CD8-positive, alpha-beta memory T cell (primary cell): ENCODE measurements at regions not wholly inside any gene's neighbourhood (a gene's known extent, or its start where the extent isn't known, plus 50 kb on each side); places are given as distances from the start of the nearest gene placed in this dataset.

Experiments used
- CTCF ChIA-PET: fragments of 350-600 bp; sonication (Branson Sonifier 250); formaldehyde crosslinking; loops from one replicate; lab custom pipeline; 2021; ENCODE audit warnings: antibody characterized with exemption; lab: Charles Lee
- POLR2A ChIA-PET: fragments of 350-600 bp; sonication (Branson Sonifier 250); formaldehyde crosslinking; loops from one replicate; lab custom pipeline; 2021; ENCODE audit warnings: antibody characterized with exemption; lab: Charles Lee
- DNase-seq, 5 donors: peaks; one replicate each; pipeline versions ENCODE4 v3.0.0 to v3.0.0-alpha.2; 2020 to 2022; ENCODE audit warnings: mixed read lengths in 1 of 5
- H3K27ac ChIP-seq: one replicate; pipeline ENCODE4 v1.7.0; 2013; ENCODE audit warnings: low read depth, mild to moderate bottlenecking, low read length, moderate library complexity
- H3K27me3 ChIP-seq: 2 replicates; pipeline ENCODE4 v1.7.0; 2013; ENCODE audit warnings: low read length, mild to moderate bottlenecking; ENCODE audit not compliant: insufficient read depth, poor library complexity, severe bottlenecking
- H3K36me3 ChIP-seq: 2 replicates; pipeline ENCODE4 v1.7.0; 2013; ENCODE audit warnings: mild to moderate bottlenecking, low read length, moderate library complexity; ENCODE audit not compliant: insufficient read depth
- H3K4me1 ChIP-seq: 2 replicates; pipeline ENCODE4 v1.7.0; 2013; ENCODE audit warnings: mild to moderate bottlenecking, low read length, moderate library complexity; ENCODE audit not compliant: insufficient read depth
- H3K4me3 ChIP-seq: 2 replicates; pipeline ENCODE4 v1.7.0; 2013; ENCODE audit warnings: mild to moderate bottlenecking, low read length
- H3K9me3 ChIP-seq: 2 replicates; pipeline ENCODE4 v1.7.0; 2013; ENCODE audit warnings: mild to moderate bottlenecking, low read length
- H3K27ac Mint-ChIP-seq, 8 donors: one replicate each; pipeline ENCODE4 v1.8.0; 2020 to 2021; ENCODE audit warnings: mixed read lengths in 8 of 8, mild to moderate bottlenecking in 6 of 8, inconsistent platforms in 3 of 8, moderate library complexity in 3 of 8
- H3K27me3 Mint-ChIP-seq, 2 donors: one replicate each; pipeline ENCODE4 v1.8.0; 2020 to 2021; ENCODE audit warnings: mixed read lengths in 2 of 2, mild to moderate bottlenecking in 1 of 2, moderate library complexity in 1 of 2
- H3K36me3 Mint-ChIP-seq, 3 donors: one replicate each; pipeline ENCODE4 v1.8.0; 2020 to 2021; ENCODE audit warnings: mixed read lengths in 3 of 3, inconsistent platforms in 1 of 3, mild to moderate bottlenecking in 1 of 3
- H3K4me1 Mint-ChIP-seq, 3 donors: one replicate each; pipeline ENCODE4 v1.8.0; 2020 to 2021; ENCODE audit warnings: mixed read lengths in 3 of 3, inconsistent platforms in 1 of 3, mild to moderate bottlenecking in 1 of 3
- H3K4me3 Mint-ChIP-seq, 7 donors: one replicate each; pipeline ENCODE4 v1.8.0; 2020 to 2021; ENCODE audit warnings: mixed read lengths in 7 of 7, mild to moderate bottlenecking in 6 of 7, moderate library complexity in 4 of 7, inconsistent platforms in 2 of 7
- H3K9me3 Mint-ChIP-seq, 5 donors: one replicate each; pipeline ENCODE4 v1.8.0; 2020 to 2022; ENCODE audit warnings: mixed read lengths in 5 of 5, mild to moderate bottlenecking in 3 of 5, moderate library complexity in 2 of 5, inconsistent platforms in 1 of 5

- Histone ChIP-seq H3K4me1 (peaks cover 28% of the 10 kb centered on the region), H3K27ac (no peak overlapping the region), H3K36me3 (no peaks in the 10 kb centered on the region), H3K4me3 (no peak overlapping the region), H3K27me3 (peaks cover 4% of the 10 kb centered on the region), H3K9me3 (no peaks in the 10 kb centered on the region)
- Mint-ChIP-seq H3K4me3 (peak overlapping the region in 1 of 7 donors; percentile 62), H3K4me1 (peaks cover 49 to 52% (median 52%) of the 10 kb centered on the region in 3 donors), H3K27ac (no peak overlapping the region), H3K27me3 (peaks cover 16 to 67% of the 10 kb centered on the region in 2 donors), H3K9me3 (no peaks in the 10 kb centered on the region), H3K36me3 (no peaks in the 10 kb centered on the region)
- POLR2A ChIA-PET, result no interaction called here
- no peak for DNase-seq
- CTCF ChIA-PET, result no interaction called here
These were observed 170.0 kb upstream of the ALKAL2 start for GRCh38 chr2:457792-458424.

DNA sequence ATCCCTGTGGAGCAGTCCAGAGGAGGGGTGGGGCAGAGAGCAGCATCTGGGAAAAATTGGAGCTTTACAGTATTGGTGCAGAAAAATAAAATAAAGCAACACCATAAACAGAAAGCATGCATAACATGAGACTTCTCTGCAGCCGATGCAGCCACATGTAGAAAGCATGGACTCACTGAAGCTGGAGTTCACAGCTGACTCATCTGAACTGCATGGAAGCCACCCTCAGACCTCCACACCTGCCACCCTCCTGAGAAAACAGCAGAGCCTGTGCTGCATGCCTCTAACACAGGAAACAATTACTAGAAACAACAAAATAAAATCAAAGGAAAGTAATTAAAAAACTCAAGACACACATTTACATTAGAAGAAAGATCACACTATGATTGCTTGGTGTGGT, 169.4 kb upstream of the ALKAL2 start:
- Mint-ChIP-seq H3K4me1 (peaks cover 46 to 50% (median 49%) of the 10 kb centered on the region in 3 donors), H3K36me3 (no peaks in the 10 kb centered on the region)
- POLR2A ChIA-PET, result no interaction called here

DNA sequence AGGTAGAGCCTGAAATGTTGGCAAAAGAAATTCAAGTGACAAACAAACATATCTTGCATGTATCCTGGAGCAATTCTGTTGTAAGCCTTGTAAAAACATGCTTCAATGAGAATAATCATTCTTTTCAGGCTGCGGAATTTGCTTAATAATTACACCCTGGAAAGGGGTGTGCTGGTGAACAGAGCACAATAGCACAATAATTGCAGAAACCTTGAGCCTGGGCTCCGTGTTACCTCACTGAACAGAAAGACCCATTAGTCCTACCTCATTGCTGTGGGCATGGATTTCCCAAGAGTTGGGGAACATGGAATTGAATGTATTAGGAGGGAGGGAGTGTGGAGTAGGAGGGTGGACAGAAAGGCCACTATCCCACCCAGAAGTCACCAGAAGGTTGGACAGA, 168.0 kb upstream of the ALKAL2 start:
- no peak for DNase-seq
- no peaks in the 10 kb centered on the region for H3K36me3 ChIP-seq
- Mint-ChIP-seq H3K9me3 (no peaks in the 10 kb centered on the region), H3K36me3 (no peaks in the 10 kb centered on the region), H3K4me3 (no peak overlapping the region), H3K27me3 (peaks cover 12 to 58% of the 10 kb centered on the region in 2 donors), H3K27ac (no peak overlapping the region), H3K4me1 (peaks cover 34 to 40% (median 38%) of the 10 kb centered on the region in 3 donors)
- no peaks in the 10 kb centered on the region for H3K9me3 ChIP-seq
- H3K4me1 ChIP-seq, result peaks cover 19% of the 10 kb centered on the region
- H3K27me3 ChIP-seq, result no peaks in the 10 kb centered on the region
- H3K4me3 ChIP-seq, result no peak overlapping the region
- ChIA-PET CTCF (no interaction called here), POLR2A (no interaction called here)
- no peak overlapping the region for H3K27ac ChIP-seq

More for the DNA sequence above, 169.4 kb upstream of the ALKAL2 start:
- H3K27ac Mint-ChIP-seq, result peak overlapping the region in 2 of 8 donors; percentile 29 to 67
- no peak overlapping the region for H3K27ac ChIP-seq
- peaks cover 11 to 63% of the 10 kb centered on the region in 2 donors for H3K27me3 Mint-ChIP-seq
- H3K36me3 ChIP-seq, result no peaks in the 10 kb centered on the region
- peaks cover 28% of the 10 kb centered on the region for H3K4me1 ChIP-seq
- DNase-seq, result peak in 1 of 5 donors; percentile 39
- H3K9me3 ChIP-seq, result no peaks in the 10 kb centered on the region
- H3K4me3 Mint-ChIP-seq, result no peak overlapping the region
- H3K9me3 Mint-ChIP-seq, result no peaks in the 10 kb centered on the region
- H3K27me3 ChIP-seq, result peaks cover 4% of the 10 kb centered on the region
- H3K4me3 ChIP-seq, result no peak overlapping the region
- CTCF ChIA-PET, result no interaction called here

DNA sequence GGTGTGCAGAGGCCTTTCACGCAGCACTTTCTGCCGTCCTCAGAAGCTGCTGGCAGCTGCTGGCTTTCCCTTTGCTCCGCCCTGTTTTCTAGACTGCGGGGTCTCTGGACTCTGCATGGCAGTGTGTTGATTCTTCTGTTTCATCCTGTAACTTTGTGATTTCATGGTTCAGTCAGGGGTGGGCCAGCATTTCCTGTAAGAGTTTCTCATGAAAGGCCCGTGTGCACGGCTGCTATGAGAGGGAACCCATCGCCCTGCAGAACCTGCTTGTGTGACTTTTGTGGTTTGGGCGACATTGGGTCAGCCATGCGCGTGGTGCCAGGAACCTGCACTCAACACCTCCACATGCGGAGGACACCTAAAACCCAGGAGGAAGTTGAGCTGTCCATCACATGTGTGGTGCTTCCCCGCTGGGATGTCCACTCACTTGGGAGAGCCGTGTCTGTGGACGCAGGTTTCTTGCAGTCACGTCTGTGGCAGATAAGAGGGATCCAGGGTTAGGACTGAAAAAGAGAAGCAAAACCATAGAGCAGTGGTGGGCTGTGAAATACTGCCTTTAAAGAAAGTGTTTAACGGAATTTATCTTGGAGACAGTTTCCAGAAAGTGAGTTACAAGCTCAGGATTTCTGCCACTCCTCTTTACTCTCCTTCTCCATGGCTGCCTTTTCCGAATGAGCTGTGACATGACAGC, 167.3 kb upstream of the ALKAL2 start:
- CTCF ChIA-PET, result interaction anchor here (1.4 kb wide), 1 partner anchor 182 kb away, joined by 4 read pairs; no protein-coding TSS in a partner anchor
- H3K4me3 ChIP-seq, result no peak overlapping the region

DNA sequence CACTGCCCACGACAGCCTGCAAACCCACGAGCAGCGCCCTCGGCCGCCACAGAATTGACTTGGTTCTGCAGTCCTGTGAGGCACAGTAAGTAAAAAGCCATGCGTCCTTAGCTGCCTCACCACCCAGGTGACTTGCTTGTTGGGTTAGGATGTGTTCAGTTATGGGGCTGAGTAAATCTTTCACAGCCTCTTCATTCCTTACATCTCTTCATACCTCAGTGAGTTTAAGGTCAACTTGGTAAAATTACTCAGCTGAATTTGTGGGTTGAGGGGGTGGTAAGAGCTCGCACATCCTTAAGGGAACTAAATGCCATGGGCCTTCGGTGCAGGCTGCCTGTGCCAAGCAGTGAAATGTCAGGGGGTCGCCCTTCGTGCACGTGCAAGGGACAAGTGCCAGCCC, 165.2 kb upstream of the ALKAL2 start:
- Histone ChIP-seq H3K27ac (no peak overlapping the region), H3K9me3 (no peaks in the 10 kb centered on the region), H3K27me3 (no peaks in the 10 kb centered on the region), H3K4me3 (no peak overlapping the region), H3K36me3 (no peaks in the 10 kb centered on the region), H3K4me1 (peaks cover 8% of the 10 kb centered on the region)
- ChIA-PET POLR2A (no interaction called here), CTCF (no interaction called here)
- Mint-ChIP-seq H3K4me1 (peaks cover 20 to 25% (median 22%) of the 10 kb centered on the region in 3 donors), H3K27me3 (peaks cover 5 to 37% of the 10 kb centered on the region in 2 donors), H3K4me3 (no peak overlapping the region), H3K9me3 (no peaks in the 10 kb centered on the region), H3K36me3 (no peaks in the 10 kb centered on the region), H3K27ac (peak overlapping the region in 1 of 8 donors; percentile 19)
- DNase-seq, result no peak

More for the DNA sequence above, 167.3 kb upstream of the ALKAL2 start:
- H3K9me3 ChIP-seq, result no peaks in the 10 kb centered on the region
- POLR2A ChIA-PET, result no interaction called here
- H3K27ac Mint-ChIP-seq, result peak overlapping the region in 6 of 8 donors; percentile 13 to 98 (median 46)
- H3K4me1 ChIP-seq, result peaks cover 11% of the 10 kb centered on the region
- peak in 1 of 5 donors; percentile 41 for DNase-seq
- peak overlapping the region in 3 of 7 donors; percentile 50 to 88 (median 59) for H3K4me3 Mint-ChIP-seq
- no peaks in the 10 kb centered on the region for H3K9me3 Mint-ChIP-seq
- no peaks in the 10 kb centered on the region for H3K36me3 Mint-ChIP-seq
- H3K36me3 ChIP-seq, result no peaks in the 10 kb centered on the region
- H3K27me3 ChIP-seq, result no peaks in the 10 kb centered on the region
- peaks cover 9 to 52% of the 10 kb centered on the region in 2 donors for H3K27me3 Mint-ChIP-seq
- H3K27ac ChIP-seq, result no peak overlapping the region
- peaks cover 26 to 32% (median 30%) of the 10 kb centered on the region in 3 donors for H3K4me1 Mint-ChIP-seq

- H3K4me3 ChIP-seq, result no peak overlapping the region
- DNase-seq, result no peak
- Mint-ChIP-seq H3K4me1 (peaks cover 12 to 15% (median 12%) of the 10 kb centered on the region in 3 donors), H3K27me3 (peaks cover 8 to 24% of the 10 kb centered on the region in 2 donors), H3K36me3 (no peaks in the 10 kb centered on the region), H3K4me3 (no peak overlapping the region), H3K27ac (no peak overlapping the region), H3K9me3 (no peaks in the 10 kb centered on the region)
- CTCF ChIA-PET, result no interaction called here
- POLR2A ChIA-PET, result no interaction called here
- H3K27ac ChIP-seq, result no peak overlapping the region
- peaks cover 8% of the 10 kb centered on the region for H3K4me1 ChIP-seq
- no peaks in the 10 kb centered on the region for H3K9me3 ChIP-seq
- no peaks in the 10 kb centered on the region for H3K36me3 ChIP-seq
- H3K27me3 ChIP-seq, result no peaks in the 10 kb centered on the region
These were observed 163.6 kb upstream of the ALKAL2 start for GRCh38 chr2:451495-451894.

GRCh38 chr2:449246-450067, 161.6 kb upstream of the ALKAL2 start:
- Mint-ChIP-seq H3K27ac (no peak overlapping the region), H3K4me1 (peaks cover 4 to 14% (median 10%) of the 10 kb centered on the region in 3 donors), H3K36me3 (no peaks in the 10 kb centered on the region), H3K4me3 (no peak overlapping the region), H3K27me3 (peaks cover 8 to 17% of the 10 kb centered on the region in 2 donors), H3K9me3 (no peaks in the 10 kb centered on the region)
- no peaks in the 10 kb centered on the region for H3K27me3 ChIP-seq
- H3K4me1 ChIP-seq, result peaks cover under 1% of the 10 kb centered on the region
- no peaks in the 10 kb centered on the region for H3K9me3 ChIP-seq
- ChIA-PET CTCF (no interaction called here), POLR2A (no interaction called here)
- DNase-seq, result no peak
- H3K27ac ChIP-seq, result no peak overlapping the region
- no peaks in the 10 kb centered on the region for H3K36me3 ChIP-seq
- H3K4me3 ChIP-seq, result no peak overlapping the region
